ENCODE measurements at regions not wholly inside any gene's neighbourhood (a gene's known extent, or its start where the extent isn't known, plus 50 kb on each side); places are given as distances from the start of the nearest gene placed in this dataset.
"Not testable (repeated sequence)": the region's sequence is repeated elsewhere in the genome, so short reads cannot be mapped to it uniquely, and the experiment has no call there.

- DNase-seq, result no peak
These were observed 346.3 kb downstream of the FBXW7 start for GRCh38 chr4:152189451-152190179.

GRCh38 chr4:152188801-152189200 lies 347.1 kb downstream of the FBXW7 start:
- DNase-seq, result no peak

GRCh38 chr4:152187693-152188092 lies 348.2 kb downstream of the FBXW7 start:
- DNase-seq, result no peak

GRCh38 chr4:152185786-152186550 lies 349.9 kb downstream of the FBXW7 start:
- DNase-seq, result no peak

GRCh38 chr4:152181150-152181549 lies 354.7 kb downstream of the FBXW7 start:
- no peak for DNase-seq

GRCh38 chr4:152180369-152180768 lies 355.5 kb downstream of the FBXW7 start:
- no peak for DNase-seq

- not testable (repeated sequence) for DNase-seq
These were observed 358.4 kb downstream of the FBXW7 start for GRCh38 chr4:152177538-152177937.

- DNase-seq, result no peak
These were observed 359.2 kb downstream of the FBXW7 start for GRCh38 chr4:152176627-152177214.

GRCh38 chr4:152175586-152175985 lies 360.3 kb downstream of the FBXW7 start:
- DNase-seq, result no peak

GRCh38 chr4:152172146-152172545 lies 363.7 kb downstream of the FBXW7 start:
- no peak for DNase-seq

GRCh38 chr4:152171556-152171955 lies 364.3 kb downstream of the FBXW7 start:
- DNase-seq, result no peak

- no peak for DNase-seq
These were observed 366.2 kb downstream of the FBXW7 start for GRCh38 chr4:152169683-152170082.

GRCh38 chr4:152168987-152169616 lies 366.8 kb downstream of the FBXW7 start:
- no peak for DNase-seq

GRCh38 chr4:152166567-152166966 lies 369.3 kb downstream of the FBXW7 start:
- no peak for DNase-seq

- DNase-seq, result no peak
These were observed 370.0 kb downstream of the FBXW7 start for GRCh38 chr4:152165846-152166245.

GRCh38 chr4:152165146-152165545 lies 370.7 kb downstream of the FBXW7 start:
- no peak for DNase-seq

GRCh38 chr4:152164561-152164960 lies 371.3 kb downstream of the FBXW7 start:
- DNase-seq, result no peak

GRCh38 chr4:152162331-152162697 lies 373.6 kb downstream of the FBXW7 start:
- DNase-seq, result no peak

- no peak for DNase-seq
These were observed 374.1 kb downstream of the FBXW7 start for GRCh38 chr4:152161676-152162330.

GRCh38 chr4:152160225-152160800 lies 375.6 kb downstream of the FBXW7 start:
- no peak for DNase-seq

GRCh38 chr4:152159773-152160172 lies 376.1 kb downstream of the FBXW7 start:
- no peak for DNase-seq

GRCh38 chr4:152158225-152158624 lies 377.7 kb downstream of the FBXW7 start:
- no peak for DNase-seq

- DNase-seq, result no peak
These were observed 378.3 kb downstream of the FBXW7 start for GRCh38 chr4:152157629-152158028.

All from activated T-cell treated with anti-CD3 and anti-CD28 coated beads for 4 hours (primary cell).